ENCODE measurements at regions not wholly inside any gene's neighbourhood (a gene's known extent, or its start where the extent isn't known, plus 50 kb on each side); places are given as distances from the start of the nearest gene placed in this dataset.

DNA sequence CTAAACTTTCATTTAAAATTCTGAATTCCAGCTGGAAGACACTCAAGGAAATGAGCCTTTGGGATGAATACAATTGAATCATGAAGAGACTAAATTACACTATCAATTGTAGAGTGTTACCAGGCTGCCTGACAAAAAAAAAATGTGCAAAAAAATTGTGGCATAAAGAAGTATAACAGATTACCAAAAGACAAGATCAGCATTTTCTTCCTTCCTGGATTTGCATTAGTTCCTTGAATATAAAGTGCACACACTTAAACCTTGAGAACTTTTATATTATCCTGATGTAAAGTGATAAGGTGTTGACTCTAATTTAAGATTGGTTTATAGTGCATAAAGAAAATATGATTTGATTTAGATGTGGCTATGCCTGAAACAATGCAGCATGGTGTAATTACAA, 412.7 kb upstream of the KLF6 start:
- TF ChIP-seq, protein P1, sequence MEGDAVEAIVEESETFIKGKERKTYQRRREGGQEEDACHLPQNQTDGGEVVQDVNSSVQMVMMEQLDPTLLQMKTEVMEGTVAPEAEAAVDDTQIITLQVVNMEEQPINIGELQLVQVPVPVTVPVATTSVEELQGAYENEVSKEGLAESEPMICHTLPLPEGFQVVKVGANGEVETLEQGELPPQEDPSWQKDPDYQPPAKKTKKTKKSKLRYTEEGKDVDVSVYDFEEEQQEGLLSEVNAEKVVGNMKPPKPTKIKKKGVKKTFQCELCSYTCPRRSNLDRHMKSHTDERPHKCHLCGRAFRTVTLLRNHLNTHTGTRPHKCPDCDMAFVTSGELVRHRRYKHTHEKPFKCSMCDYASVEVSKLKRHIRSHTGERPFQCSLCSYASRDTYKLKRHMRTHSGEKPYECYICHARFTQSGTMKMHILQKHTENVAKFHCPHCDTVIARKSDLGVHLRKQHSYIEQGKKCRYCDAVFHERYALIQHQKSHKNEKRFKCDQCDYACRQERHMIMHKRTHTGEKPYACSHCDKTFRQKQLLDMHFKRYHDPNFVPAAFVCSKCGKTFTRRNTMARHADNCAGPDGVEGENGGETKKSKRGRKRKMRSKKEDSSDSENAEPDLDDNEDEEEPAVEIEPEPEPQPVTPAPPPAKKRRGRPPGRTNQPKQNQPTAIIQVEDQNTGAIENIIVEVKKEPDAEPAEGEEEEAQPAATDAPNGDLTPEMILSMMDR (IDR thresholded peaks at IDR 0.05; ENCODE audit: extremely low read depth in 1 of 2, insufficient read depth in 1 of 2, low read depth in 1 of 2, low read length in 2 of 2): no peak
- TF ChIP-seq POLR2A (IDR thresholded peaks at IDR 0.05; ENCODE audit: low read depth, low read length) (no peak), JUN (IDR thresholded peaks at IDR 0.05; ENCODE audit: borderline replicate concordance, insufficient read depth, insufficient read length, low read depth) (no peak), POLR2AphosphoS5 (IDR thresholded peaks at IDR 0.05; ENCODE audit: insufficient read depth, low read depth, low read length) (no peak), EZH2 (IDR thresholded peaks at IDR 0.05; ENCODE audit: borderline replicate concordance, low read depth, low read length, severe bottlenecking) (no peak), MYC (IDR thresholded peaks at IDR 0.05; ENCODE audit: low read depth, low read length) (no peak), FOS (IDR thresholded peaks at IDR 0.05; ENCODE audit: borderline replicate concordance, insufficient read depth, low read length) (no peak)
- TF ChIP-seq, protein P2, sequence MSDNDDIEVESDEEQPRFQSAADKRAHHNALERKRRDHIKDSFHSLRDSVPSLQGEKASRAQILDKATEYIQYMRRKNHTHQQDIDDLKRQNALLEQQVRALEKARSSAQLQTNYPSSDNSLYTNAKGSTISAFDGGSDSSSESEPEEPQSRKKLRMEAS (IDR thresholded peaks at IDR 0.05; ENCODE audit: insufficient read depth, insufficient read length): no peak
